ENCODE measurements at regions not wholly inside any gene's neighbourhood (a gene's known extent, or its start where the extent isn't known, plus 50 kb on each side); places are given as distances from the start of the nearest gene placed in this dataset.

- TF ChIP-seq CTCF (IDR thresholded peaks at IDR 0.05; ENCODE audit: insufficient read depth, low read depth, low read length): no peak
- no peak for TF ChIP-seq EZH2 (IDR thresholded peaks at IDR 0.05; ENCODE audit: insufficient read depth, low read length)
These were observed 87.6 kb upstream of the TBC1D3K start for GRCh38 chr17:37836593-37836992.

All from astrocyte (in vitro differentiated cells and primary cell).